ENCODE measurements at regions not wholly inside any gene's neighbourhood (a gene's known extent, or its start where the extent isn't known, plus 50 kb on each side); places are given as distances from the start of the nearest gene placed in this dataset.

GRCh38 chr1:175864625-175865024, 121.2 kb upstream of the TNR start:
- no peak for DNase-seq

GRCh38 chr1:175864183-175864582, 120.8 kb upstream of the TNR start:
- DNase-seq, result no peak

DNA sequence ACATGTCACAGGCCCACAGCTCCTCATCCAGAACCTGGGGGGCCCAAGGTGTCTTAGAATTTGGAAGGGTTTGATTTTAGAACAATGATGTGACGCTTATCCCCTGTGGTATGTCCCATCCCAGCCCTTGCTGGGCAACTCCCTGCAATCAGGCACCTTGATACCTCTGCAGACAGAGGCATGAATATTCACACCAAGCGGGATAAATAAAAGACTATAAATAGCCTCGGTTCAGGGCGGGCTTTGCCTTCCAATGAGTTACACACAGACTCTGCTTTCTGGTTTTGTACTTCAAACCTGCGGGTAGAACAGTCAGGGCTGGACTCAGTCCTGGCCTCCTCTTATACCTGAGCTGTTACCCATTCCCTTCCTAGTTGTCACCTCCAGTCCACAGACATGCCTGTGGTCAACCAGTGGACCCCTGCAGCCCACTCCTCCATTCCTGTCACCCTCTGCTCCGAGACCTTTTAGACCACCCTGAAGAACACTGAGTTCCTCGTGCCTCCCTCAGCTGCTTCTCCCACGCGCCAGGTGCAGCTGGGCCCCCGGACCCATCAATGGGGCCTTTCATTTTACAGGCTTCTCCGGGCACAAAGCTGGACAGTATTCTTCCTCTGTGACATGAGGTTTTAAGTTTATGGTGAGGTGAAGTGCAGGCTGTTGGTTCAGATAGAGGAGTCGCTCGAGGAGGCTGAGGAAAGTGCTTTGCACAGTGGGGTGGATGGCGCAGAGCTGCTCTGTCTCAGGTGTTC, 120.1 kb upstream of the TNR start:
- DNase-seq, result no peak

DNA sequence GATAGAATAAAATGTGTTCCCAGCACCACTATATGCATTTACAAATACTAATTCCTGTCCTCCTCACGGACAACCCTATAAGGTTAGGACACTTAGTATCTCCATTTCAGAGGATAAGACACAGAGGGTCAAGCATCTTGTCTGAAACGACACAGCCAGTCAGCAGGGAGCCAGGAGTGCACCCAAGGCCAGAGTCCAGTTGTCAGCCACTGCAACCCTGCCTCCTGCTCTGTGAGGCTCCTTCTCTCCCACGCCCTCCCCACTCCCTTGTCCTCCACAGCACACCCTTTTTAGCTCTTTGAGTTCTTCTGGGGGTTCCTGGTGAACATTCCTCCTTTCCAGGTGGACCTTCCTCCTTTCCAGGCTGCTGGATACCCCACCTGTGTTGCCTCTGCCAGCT, 119.0 kb upstream of the TNR start:
- DNase-seq, result no peak

DNA sequence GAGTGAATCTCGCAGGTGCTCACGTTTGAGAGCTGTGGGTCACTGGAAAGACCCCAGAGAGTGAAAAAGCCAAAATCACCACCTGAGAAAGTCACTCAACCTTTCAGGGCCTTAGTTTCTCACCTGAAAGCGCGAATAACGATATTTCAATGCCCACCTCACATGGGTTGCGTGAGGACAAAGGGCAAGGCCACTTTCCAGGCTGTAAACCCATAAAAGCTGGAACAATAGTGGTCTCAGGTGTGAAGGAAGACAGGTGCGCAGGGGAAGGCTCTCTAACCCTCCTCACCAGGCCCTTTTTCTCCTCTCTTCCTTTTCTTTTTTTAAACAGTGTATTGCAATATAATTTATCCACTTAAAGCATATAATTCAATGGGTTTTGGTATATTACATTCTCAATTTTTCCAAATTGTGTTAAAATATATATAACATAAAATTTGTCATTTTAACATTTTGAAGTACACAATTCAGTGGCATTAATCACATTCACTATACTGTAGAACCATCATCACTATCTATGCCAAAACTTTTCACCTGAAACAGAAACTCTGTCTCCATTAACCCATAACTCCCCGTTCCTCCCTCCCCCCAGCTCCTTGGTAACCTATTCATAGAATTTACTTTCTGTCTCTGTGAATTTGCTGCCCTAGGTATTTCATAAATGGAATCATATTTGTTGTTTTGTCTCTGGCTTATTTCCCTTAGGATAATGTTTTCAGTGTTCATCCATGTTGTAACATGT, 118.4 kb upstream of the TNR start:
- no peak for DNase-seq

DNA sequence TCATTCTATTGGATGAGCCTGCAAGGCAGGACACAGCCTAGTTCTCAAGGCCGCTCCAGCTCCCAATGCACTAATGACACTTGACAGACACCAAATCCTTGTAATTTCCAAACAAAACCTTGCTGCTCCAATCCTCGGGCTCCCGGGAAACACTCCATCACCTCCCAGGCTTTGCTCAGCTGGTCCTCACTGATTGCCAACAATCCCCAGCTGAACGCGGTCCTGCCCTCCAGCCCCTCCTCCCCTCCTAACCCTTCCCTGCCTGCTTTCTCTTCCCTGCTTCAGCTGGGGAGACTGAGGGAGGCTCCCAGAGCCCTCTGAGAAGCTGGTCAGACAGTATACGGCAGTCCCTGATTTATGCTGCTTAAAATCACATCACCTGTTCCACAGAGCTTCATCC, 114.4 kb upstream of the TNR start:
- no peak for DNase-seq

- no peak for DNase-seq
These were observed 110.3 kb upstream of the TNR start for GRCh38 chr1:175853681-175854080.

- no peak for DNase-seq
These were observed 108.4 kb upstream of the TNR start for GRCh38 chr1:175851749-175852148.

DNA sequence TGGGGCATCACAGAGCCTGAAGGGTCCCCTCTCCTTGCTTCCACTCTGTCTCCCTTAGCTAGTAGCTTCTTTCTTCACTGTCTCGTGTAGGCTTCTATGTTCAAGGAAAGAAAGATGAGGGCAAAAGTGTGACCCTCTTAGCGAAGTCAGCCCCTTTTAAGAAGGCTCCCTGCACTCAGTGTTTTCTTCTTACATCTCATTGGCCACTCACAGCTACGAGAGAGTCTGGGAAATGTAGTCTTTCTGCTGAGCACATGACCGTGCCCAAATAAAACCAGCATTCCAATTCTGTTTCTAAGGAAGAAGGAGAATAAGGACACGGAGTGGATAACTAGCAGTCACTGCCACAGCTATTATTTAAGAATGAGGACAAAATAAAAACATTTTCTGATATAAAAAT, 104.9 kb upstream of the TNR start:
- no peak for DNase-seq

DNA sequence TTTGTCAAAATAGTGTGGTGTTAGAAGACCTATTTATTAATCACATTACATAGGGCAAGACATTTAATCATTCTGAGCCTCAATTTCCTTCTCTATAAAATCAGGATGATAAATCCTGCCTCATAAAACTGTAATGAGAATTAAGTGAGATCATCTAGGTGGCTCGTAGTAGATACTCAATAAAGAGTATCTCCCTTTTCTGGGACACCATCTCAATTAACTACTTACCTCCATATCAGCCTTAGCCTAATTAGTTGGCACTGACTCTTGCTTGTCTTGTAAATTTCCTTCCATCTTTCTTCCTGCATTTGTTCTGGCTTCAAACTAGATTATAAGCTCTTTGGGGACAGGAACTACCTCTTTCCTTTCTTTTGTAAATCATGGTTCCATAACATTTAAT, 102.6 kb upstream of the TNR start:
- DNase-seq, result no peak

- DNase-seq, result no peak
These were observed 101.9 kb upstream of the TNR start for GRCh38 chr1:175845338-175845737.

GRCh38 chr1:175844877-175845276, 101.5 kb upstream of the TNR start:
- DNase-seq, result no peak

DNA sequence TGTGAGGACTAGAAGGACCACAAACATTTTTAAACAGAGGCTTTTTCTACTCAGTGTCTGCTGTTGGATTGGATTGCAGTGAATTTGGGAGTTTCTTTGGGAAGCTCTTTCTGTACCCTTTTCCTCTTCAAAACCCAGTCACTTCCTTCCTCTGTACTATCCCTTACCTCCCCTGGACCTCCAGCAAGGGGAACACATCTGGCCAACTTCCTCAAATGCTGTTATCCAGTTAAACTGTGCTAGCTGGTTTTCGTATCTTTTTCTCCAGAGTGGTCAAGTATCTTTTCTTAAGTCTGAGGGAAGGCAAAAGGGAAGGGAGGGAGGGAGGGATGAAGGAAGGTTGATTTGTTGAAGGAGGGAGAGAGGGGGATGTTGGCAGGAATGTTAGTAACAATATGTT, 99.2 kb upstream of the TNR start:
- DNase-seq, result no peak

DNA sequence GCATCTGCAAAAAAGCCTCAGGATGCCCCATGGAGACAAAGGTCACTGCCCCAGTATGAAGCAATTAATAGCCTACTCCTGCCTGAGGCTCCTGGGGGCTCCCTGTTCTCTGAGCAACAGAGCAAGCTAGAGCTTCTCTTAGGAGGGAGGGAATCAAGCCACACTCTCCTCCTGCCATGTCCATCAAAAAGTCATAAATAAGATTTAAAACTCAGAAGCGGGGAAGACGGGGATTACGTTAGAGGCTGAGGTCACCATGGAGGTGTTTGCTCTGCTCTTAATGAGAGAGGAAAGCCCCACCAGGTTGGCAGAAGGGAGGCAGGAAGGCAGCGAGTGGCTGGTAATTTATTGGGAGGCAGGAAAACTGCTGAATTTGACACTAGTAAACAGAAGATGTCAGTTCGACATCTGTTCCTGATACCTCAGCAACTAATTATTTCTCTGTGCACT, 98.4 kb upstream of the TNR start:
- no peak for DNase-seq

DNA sequence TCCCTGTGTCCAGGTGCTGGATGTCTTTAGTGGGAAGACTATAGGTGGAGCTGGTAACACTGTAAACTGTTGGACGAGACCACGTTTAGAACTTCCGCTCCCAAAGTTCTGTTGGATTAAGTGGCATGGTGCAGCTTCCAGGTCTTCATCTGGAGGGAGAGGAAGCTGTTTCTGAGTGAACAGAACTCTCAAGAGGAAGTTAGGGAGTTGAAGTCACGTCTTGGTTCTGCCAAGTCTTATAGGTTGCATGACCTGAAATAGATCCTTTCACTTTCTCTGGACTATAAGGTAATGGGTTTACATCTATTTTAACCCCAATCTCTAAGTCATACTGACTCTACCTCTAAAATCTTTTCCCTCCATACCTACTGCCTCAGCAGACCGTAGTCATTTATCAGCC, 97.4 kb upstream of the TNR start:
- no peak for DNase-seq

DNA sequence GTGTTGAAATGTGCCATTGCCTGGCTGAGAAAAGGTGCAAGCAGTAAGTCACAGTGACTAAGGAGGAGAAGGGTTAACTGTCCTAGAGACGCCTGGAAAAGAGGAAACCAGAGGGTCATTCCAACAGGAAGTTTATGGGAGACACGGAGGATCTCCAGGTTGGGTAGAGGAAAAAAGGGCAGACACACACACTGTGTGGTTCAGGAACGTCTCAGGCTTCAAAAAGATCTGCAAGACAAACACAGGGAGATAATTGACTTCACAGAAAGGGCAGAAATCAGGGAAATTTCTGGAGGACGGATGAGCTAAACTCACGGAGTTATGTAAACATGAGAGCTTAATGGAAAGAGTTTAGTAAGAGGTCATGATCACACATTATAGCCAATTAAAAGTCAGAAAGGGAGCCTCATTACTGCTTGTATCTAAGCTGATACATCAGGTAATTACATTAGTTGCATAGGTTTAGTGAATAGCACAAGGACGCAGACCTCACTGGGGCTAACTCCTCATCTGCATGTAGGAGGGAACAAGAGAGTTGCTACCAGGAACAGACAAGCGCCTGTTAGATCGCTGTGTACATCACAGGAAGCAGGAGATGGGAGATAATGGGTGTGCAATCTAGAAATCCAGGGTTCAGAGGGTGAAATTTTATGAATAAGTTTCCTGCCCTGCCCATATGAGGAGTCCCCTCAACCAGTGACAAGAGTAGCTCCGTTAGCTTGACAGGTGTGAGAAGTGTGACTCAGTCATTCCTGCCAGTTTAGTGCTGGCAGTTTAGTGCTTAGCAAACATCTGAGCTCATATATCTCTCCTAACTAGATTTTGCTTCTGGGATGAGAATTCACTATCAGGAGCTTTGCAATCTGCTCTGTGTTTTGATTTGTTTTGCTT, 96.6 kb upstream of the TNR start:
- DNase-seq, result no peak

DNA sequence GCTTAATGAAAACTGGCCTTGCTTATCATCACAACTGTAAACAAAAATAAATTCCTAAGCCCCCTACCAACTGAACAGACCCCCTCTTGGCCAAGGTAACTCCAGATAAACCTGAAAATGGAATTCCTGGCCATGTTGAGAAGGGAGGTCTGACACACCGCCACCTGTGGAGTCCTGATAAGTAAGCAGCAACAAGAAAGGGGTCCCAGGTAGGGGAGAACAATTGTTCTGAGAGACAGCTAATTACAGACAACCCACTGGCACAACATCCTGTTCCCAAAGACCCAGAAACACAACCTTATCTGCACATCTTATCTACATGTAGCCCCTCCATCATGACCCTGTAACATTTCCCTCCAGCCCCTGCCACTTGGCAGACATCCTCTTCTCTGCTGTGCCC, 91.2 kb upstream of the TNR start:
- no peak for DNase-seq

DNA sequence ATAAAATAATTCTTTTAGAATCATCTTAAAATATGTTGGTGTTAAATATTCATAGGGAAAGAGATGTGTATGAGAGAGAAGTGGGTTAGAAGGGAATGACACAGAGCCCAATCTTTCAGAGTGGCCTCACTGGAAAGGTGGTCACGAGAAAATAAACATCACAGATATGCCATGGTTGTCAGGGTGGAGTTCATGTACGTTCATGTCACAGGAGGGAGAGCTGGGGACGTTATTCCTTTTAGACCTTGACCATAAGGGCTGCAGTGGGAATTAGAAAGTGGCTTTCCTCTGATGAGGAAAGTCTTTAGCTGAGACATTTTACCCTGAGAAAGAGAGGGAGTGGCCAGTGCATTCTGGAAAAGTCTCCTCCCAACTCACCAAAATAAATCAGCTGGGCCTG, 90.6 kb upstream of the TNR start:
- no peak for DNase-seq

DNA sequence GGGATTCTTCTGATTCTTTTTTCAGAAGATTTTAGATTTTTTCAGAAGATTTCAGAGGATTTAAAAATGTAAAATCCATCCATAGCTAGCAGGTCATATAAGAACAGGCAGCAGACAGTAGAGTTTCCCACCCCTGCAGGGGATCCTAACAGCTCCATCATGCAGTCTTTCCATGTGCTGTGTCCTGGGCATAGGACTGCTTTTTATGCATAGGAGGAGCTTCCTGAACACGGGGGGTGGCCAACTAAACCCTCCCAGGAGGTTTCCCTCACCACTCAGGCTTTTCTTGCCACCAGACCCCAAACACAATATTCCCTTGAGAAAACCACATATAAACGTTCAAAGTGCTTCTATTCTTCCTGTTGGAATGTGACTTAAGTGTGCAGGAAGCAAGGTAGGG, 90.1 kb upstream of the TNR start:
- no peak for DNase-seq

- no peak for DNase-seq
These were observed 87.1 kb upstream of the TNR start for GRCh38 chr1:175830500-175830899.

DNA sequence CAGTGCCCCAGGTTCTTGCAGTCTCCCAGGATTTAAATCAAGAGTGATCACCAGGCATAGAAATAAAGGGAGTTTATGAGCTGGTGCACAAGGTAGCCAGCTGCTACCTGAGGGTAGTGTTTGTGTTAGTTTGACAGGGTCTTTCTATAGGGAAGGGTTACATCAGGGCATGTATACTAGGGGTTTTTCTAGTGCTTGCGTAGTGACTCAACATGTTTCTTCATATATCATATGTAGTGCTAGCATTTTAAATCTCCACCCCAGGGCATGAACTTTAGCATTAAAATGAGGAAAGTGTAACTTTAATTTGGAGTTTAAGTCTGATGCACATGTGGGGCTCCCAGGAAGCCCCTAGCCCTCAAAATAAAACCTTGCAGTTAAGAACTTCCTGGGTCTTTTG, 86.5 kb upstream of the TNR start:
- DNase-seq, result no peak

DNA sequence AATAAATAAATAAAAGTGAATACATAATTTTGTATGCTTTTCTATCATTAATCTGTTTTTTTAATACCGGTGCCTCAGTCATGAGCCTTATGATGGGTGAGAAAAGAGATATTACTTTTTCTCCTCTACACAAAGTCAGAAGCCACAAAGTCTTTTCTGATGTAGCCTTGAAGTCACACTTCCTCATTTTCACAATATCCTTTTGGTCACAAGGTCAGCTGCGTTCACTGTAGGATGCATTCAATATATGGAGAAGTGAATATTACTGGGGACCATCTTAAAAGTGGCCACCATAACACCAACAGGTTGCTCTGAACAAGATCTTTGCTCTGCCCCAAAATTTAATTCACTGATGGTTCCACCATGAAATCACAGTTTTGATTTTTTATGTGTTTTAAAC, 83.3 kb upstream of the TNR start:
- DNase-seq, result no peak

- DNase-seq, result peak; percentile 7
These were observed 80.7 kb upstream of the TNR start for GRCh38 chr1:175824079-175824478.

DNA sequence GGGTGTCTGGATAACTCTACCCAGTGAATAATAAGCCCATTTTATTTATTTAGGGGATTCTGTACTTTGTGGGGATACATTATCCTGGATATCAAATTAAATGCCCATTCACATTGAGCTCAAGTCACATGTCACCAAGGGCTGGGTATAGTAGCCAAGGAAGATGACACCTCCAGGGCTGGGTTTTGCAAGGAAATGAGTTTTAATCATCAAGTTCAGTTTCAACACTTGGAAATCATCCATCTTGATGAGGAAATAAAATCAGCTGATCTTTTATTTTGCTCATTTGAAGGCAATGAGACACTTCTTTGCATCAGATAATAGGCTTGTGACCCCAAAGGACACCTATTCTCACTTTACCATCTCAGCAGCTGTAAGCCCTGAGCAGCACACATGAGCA, 80.0 kb upstream of the TNR start:
- no peak for DNase-seq
